ENCODE measurements at regions not wholly inside any gene's neighbourhood (a gene's known extent, or its start where the extent isn't known, plus 50 kb on each side); places are given as distances from the start of the nearest gene placed in this dataset.

DNA sequence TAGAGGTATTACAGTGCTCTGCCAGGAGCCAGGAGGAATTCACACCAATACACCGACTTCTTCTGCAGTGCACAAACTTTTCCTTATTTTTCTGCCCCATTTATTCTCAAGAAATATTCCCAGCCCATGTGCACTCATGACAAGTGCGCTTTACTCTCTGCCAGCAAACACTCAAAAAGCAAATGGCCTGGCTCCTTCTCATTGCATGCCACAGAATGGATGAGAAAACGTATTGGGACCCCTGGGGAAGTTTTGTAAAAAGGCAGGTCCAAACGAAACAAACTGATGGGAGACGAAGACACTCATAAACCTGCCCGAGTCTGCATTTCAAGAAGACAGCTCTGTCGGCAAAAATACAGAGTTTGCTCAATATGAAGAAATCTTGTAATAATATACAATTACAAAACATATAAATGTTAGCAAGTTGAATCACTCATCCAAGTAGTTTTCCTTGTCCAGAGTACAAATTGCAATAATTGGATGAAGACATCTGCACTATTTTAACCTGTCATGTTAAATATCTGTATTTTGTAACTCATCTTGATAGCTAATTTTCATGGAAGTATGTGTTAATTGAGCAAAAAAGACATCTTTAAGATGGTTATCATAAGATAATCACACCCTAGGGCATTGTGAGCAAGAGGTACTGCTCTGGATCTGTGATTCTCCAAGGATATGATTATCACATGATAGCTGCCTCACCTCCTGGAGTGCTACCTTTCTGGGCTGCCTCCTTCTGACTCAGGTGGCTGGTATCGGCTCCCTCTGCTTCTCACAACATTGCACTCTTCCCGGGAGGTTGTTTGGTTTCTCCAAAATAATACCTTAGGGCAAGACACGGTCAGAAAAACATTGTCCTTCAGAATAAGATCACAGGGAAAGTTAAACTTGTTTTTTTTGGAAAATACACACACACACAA is 260.8 kb upstream of the G2E3 start (continued):
- TF ChIP-seq, protein P1, sequence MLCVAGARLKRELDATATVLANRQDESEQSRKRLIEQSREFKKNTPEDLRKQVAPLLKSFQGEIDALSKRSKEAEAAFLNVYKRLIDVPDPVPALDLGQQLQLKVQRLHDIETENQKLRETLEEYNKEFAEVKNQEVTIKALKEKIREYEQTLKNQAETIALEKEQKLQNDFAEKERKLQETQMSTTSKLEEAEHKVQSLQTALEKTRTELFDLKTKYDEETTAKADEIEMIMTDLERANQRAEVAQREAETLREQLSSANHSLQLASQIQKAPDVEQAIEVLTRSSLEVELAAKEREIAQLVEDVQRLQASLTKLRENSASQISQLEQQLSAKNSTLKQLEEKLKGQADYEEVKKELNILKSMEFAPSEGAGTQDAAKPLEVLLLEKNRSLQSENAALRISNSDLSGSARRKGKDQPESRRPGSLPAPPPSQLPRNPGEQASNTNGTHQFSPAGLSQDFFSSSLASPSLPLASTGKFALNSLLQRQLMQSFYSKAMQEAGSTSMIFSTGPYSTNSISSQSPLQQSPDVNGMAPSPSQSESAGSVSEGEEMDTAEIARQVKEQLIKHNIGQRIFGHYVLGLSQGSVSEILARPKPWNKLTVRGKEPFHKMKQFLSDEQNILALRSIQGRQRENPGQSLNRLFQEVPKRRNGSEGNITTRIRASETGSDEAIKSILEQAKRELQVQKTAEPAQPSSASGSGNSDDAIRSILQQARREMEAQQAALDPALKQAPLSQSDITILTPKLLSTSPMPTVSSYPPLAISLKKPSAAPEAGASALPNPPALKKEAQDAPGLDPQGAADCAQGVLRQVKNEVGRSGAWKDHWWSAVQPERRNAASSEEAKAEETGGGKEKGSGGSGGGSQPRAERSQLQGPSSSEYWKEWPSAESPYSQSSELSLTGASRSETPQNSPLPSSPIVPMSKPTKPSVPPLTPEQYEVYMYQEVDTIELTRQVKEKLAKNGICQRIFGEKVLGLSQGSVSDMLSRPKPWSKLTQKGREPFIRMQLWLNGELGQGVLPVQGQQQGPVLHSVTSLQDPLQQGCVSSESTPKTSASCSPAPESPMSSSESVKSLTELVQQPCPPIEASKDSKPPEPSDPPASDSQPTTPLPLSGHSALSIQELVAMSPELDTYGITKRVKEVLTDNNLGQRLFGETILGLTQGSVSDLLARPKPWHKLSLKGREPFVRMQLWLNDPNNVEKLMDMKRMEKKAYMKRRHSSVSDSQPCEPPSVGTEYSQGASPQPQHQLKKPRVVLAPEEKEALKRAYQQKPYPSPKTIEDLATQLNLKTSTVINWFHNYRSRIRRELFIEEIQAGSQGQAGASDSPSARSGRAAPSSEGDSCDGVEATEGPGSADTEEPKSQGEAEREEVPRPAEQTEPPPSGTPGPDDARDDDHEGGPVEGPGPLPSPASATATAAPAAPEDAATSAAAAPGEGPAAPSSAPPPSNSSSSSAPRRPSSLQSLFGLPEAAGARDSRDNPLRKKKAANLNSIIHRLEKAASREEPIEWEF (IDR thresholded peaks at IDR 0.05; ENCODE audit: insufficient replicate concordance, low read depth, low read length): no peak
- TF ChIP-seq EP300 (IDR thresholded peaks at IDR 0.05; ENCODE audit: borderline replicate concordance in 1 of 2, control insufficient read depth in 1 of 2, low read depth in 2 of 2, low read length in 2 of 2) (no peak), MYC (IDR thresholded peaks at IDR 0.05; ENCODE audit: insufficient read depth, insufficient read length, insufficient replicate concordance, low read length, severe bottlenecking) (no peak), CHD1 (IDR thresholded peaks at IDR 0.05; ENCODE audit: low read depth, low read length) (no peak), TAF1 (IDR thresholded peaks at IDR 0.05; ENCODE audit: borderline replicate concordance, low read depth, low read length) (no peak), RFX5 (IDR thresholded peaks at IDR 0.05; ENCODE audit: low read depth, low read length) (no peak), ZNF274 (IDR thresholded peaks at IDR 0.05; ENCODE audit: insufficient read depth, insufficient read length) (no peak), ZNF217 (IDR thresholded peaks at IDR 0.05) (no peak), TARDBP (IDR thresholded peaks at IDR 0.05; ENCODE audit: borderline replicate concordance) (no peak), MXI1 (IDR thresholded peaks at IDR 0.05; ENCODE audit: low read depth, low read length) (no peak), TCF3 (IDR thresholded peaks at IDR 0.05; ENCODE audit: borderline replicate concordance, insufficient read depth, low read depth, low read length) (no peak), NFYA (IDR thresholded peaks at IDR 0.05; ENCODE audit: borderline replicate concordance, low read depth, low read length) (no peak)

All from GM12878 (cell line).